Activated T-cell treated with anti-CD3 and anti-CD28 coated beads, Interleukin-2, amount 50 U/mL, for 4 hours (primary cell): ENCODE measurements at regions not wholly inside any gene's neighbourhood (a gene's known extent, or its start where the extent isn't known, plus 50 kb on each side); places are given as distances from the start of the nearest gene placed in this dataset.

Experiments
- ATAC-seq, 2 donors: fragments of 200-7000 bp; cut with Tn5 transposase; one replicate each; pipeline ENCODE4 v1.10.0; 2021
- DNase-seq: peaks from one replicate; pipeline ENCODE4 v3.0.0-alpha.2; 2020
- H3K27me3 Mint-ChIP-seq: one replicate; pipeline ENCODE4 v1.8.0; 2021; ENCODE audit warnings: low read depth, mixed read lengths
- H3K36me3 Mint-ChIP-seq: one replicate; pipeline ENCODE4 v1.8.0; 2022; ENCODE audit warnings: mixed read lengths; ENCODE audit not compliant: insufficient read depth
- H3K4me1 Mint-ChIP-seq: one replicate; pipeline ENCODE4 v1.8.0; 2021; ENCODE audit warnings: low read depth, mixed read lengths
- H3K4me3 Mint-ChIP-seq: one replicate; pipeline ENCODE4 v1.8.0; 2021; ENCODE audit warnings: mild to moderate bottlenecking, moderate library complexity, mixed read lengths
- H3K9me3 Mint-ChIP-seq: one replicate; pipeline ENCODE4 v1.8.0; 2021; ENCODE audit warnings: mixed read lengths

DNA sequence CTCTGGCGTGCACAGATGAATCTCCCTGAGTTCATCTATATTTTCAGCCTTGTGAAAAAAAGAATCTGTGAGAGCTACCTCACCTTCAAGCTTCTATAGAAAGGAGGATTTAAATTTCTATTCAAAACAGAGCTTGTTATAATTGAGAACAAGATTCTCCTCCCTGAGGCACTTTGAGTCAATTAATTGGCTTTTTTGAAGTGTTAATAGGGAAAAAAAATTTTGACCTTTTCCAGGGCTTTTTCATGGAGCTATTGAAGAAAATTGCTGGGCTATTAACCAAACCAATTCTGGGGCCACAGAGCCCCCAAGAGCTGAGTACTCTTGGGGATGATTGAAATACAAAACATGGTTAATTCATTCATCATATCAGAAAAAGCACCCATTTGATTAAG lies 225.1 kb downstream of the CMPK2 start:
- peaks cover 11% of the 10 kb centered on the region for H3K27me3 Mint-ChIP-seq
- H3K9me3 Mint-ChIP-seq: no peaks in the 10 kb centered on the region

DNA sequence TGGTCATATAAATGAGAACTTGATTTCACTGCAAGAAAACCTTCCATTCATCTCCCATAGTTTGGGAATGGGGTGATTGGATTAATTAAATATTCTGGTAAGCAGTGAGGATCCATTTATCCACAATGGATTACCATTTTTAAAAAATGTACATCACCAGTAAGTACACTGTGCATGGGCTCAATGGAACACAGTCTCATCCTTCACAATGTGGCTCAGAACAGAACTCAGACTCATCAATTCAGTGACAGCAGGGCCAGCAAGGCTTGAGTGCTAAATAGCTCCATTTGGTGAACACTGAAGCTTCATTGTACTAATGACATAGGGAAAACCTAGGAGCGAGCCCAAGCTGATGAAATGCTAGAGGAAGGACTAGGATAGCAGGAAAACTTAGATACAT lies 223.8 kb downstream of the CMPK2 start:
- Mint-ChIP-seq H3K4me3 (no peak overlapping the region), H3K9me3 (no peaks in the 10 kb centered on the region), H3K4me1 (no peaks in the 10 kb centered on the region), H3K27me3 (peaks cover 6% of the 10 kb centered on the region), H3K36me3 (no peaks in the 10 kb centered on the region)
- DNase-seq (no peak), ATAC-seq (no peak)

More for the DNA sequence above, 225.1 kb downstream of the CMPK2 start:
- no peak for ATAC-seq
- no peak for DNase-seq
- H3K4me3 Mint-ChIP-seq: no peak overlapping the region
- H3K4me1 Mint-ChIP-seq: no peaks in the 10 kb centered on the region
- H3K36me3 Mint-ChIP-seq: no peaks in the 10 kb centered on the region

DNA sequence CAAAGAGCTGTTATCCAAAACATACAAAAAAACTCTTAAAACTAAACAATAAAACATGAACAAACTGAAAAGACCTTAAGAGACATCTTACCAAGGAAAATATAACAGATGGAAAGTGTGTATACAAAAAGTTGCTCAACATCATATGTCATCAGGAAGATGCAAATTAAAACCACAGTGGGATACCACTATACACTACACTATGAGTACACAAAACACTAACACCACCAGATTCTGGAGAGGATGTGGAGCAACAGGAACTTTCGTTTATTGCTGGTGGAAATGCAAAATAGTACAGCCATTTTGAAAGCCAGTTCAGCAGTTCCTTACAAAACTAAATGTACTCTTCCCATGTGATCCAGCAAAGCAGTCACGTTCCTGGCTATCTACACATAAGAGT lies 221.4 kb downstream of the CMPK2 start:
- Mint-ChIP-seq H3K9me3 (no peaks in the 10 kb centered on the region), H3K27me3 (peaks cover 2% of the 10 kb centered on the region), H3K4me1 (no peaks in the 10 kb centered on the region), H3K4me3 (no peak overlapping the region), H3K36me3 (no peaks in the 10 kb centered on the region)
- ATAC-seq (no peak), DNase-seq (no peak)

DNA sequence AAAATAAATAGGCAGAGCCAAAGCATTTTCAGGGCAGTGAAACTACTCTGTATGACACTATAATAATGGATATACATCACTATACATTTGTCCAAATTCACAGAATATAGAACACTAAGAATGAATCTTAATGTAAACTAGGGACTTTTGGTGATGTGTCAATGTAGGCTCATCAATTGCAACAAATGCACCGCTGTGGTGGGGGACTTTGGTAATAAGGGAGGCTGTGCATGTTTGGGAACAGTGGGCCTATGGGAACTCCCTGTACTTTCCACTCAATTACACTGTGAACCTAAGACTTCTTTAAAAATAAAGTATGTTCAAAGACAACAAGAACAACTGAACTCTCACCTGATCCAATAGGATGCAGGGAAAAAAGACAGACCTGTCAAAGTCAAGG lies 220.7 kb downstream of the CMPK2 start:
- peaks cover 2% of the 10 kb centered on the region for H3K27me3 Mint-ChIP-seq
- H3K4me1 Mint-ChIP-seq: no peaks in the 10 kb centered on the region
- DNase-seq (no peak), ATAC-seq (no peak)
- H3K4me3 Mint-ChIP-seq: no peak overlapping the region
- no peaks in the 10 kb centered on the region for H3K9me3 Mint-ChIP-seq
- no peaks in the 10 kb centered on the region for H3K36me3 Mint-ChIP-seq

DNA sequence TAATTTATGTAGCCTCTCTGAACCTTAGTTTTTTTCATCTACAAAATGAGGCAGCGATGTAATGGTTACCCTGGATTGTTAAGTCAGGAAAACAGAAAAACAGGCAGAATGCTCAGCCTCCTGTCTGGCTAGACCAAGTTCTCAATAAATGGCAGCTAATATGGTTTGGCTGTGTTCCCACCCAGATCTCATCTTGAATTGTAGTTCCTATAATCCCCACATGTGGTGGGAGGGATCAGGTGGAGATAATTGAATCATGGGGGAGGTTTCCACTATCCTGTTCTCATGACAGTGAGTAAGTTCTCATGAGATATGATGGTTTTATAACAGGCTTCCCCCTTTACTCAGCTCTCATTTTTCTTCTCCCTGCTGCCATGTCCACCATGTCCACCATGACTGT lies 220.0 kb downstream of the CMPK2 start:
- Mint-ChIP-seq H3K36me3 (no peaks in the 10 kb centered on the region), H3K4me3 (no peak overlapping the region), H3K27me3 (peaks cover 2% of the 10 kb centered on the region), H3K4me1 (no peaks in the 10 kb centered on the region), H3K9me3 (no peaks in the 10 kb centered on the region)
- DNase-seq: no peak
- ATAC-seq: no peak

DNA sequence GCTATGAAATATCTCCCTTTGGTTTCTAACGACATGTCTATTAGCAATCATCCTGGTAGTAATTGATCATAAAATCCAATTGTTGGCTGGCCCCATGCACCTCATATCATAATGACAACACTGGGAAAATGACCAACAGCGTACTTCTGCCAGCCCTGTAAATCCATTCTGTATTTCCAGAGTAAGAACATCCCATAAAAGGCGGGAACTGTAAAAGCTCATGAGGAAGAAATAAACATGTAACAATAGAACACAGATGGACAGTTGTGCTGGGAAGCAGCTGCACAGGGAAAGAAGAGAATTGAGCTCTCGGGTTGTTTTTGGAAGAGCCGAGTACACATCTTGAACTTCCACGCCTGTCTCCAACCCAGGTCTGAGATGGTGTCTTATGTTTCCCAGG lies 218.7 kb downstream of the CMPK2 start:
- Mint-ChIP-seq H3K4me3 (no peak overlapping the region), H3K36me3 (no peaks in the 10 kb centered on the region), H3K4me1 (no peaks in the 10 kb centered on the region), H3K9me3 (no peaks in the 10 kb centered on the region), H3K27me3 (peaks cover under 1% of the 10 kb centered on the region)
- DNase-seq: no peak
- ATAC-seq: no peak

DNA sequence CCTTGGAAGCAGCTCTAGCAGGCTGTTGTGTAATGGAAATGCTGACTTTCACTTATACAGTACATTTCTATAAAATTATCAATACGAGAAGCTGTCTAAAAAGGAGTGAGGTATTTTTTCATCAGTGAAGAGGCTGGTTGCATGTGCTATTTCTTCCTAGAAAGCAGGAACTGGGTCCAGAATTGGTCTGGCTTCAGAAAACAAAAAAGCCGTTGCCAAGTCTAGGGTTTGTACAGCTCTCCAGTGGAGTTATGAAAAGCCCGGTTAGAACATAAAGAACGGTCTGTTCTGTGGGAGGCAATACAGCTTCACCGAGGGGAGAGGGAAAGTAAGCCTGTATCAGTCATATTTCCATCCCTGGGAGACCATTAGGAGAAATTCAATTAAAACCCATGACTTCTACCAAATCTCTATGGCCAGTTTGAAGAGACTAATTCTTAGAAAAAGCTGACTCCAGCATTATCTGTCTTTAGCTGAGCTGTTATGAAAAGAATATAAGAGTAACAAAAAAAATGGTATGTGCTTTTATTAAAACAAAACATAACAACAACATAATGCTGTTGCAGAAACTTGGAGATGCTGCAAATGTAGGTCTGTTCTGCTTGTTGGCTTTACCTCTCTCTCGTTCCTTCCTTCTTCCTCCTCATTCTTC lies 217.0 kb downstream of the CMPK2 start:
- no peak for ATAC-seq
- H3K27me3 Mint-ChIP-seq: peaks cover 2% of the 10 kb centered on the region

DNA sequence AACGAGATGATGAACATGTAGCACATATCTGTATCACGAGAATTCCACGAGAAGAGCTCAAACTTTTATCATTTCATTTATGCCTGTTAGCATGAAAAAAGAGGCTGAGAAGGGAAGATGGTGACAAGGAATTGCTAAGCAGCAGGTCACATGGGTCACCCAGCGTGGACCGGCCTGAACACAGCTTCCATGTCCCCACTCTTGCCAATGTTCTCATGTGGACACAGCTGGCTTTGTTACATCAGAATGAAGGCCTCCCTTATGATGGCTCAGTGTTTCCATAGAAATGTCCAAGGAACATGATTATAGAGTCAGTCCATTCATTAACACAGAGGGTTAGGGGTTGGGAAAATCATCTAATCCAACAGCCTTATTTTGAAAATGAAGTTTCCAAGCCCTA lies 215.4 kb downstream of the CMPK2 start:
- Mint-ChIP-seq H3K27me3 (peaks cover 2% of the 10 kb centered on the region), H3K9me3 (no peaks in the 10 kb centered on the region), H3K4me3 (no peak overlapping the region), H3K4me1 (no peaks in the 10 kb centered on the region), H3K36me3 (no peaks in the 10 kb centered on the region)
- ATAC-seq: no peak
- DNase-seq: no peak

More for the DNA sequence above, 217.0 kb downstream of the CMPK2 start:
- H3K4me1 Mint-ChIP-seq: no peaks in the 10 kb centered on the region
- DNase-seq: no peak
- H3K9me3 Mint-ChIP-seq: no peaks in the 10 kb centered on the region
- H3K36me3 Mint-ChIP-seq: no peaks in the 10 kb centered on the region
- no peak overlapping the region for H3K4me3 Mint-ChIP-seq

DNA sequence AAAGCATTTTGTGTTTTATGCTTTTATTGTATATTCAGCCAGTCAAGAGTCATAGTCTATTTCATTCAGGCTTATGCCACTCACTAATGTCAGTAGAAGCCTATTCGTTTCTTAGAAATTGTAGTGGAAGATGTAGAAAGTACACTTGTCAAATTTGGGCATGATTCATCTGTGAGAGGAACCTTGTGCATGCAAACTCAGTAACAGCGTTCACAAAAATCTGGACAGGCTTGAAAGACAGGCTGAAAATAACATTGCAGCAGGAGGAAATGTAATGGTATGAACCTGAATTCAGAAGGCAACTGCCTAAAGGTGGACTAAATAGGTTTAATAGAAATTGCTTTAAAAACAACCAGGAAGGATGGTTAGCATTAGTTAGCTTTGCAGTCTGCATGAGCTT lies 213.5 kb downstream of the CMPK2 start:
- DNase-seq: no peak
- no peak for ATAC-seq
- Mint-ChIP-seq H3K36me3 (no peaks in the 10 kb centered on the region), H3K9me3 (no peaks in the 10 kb centered on the region), H3K27me3 (peaks cover 5% of the 10 kb centered on the region), H3K4me3 (no peak overlapping the region), H3K4me1 (no peaks in the 10 kb centered on the region)

DNA sequence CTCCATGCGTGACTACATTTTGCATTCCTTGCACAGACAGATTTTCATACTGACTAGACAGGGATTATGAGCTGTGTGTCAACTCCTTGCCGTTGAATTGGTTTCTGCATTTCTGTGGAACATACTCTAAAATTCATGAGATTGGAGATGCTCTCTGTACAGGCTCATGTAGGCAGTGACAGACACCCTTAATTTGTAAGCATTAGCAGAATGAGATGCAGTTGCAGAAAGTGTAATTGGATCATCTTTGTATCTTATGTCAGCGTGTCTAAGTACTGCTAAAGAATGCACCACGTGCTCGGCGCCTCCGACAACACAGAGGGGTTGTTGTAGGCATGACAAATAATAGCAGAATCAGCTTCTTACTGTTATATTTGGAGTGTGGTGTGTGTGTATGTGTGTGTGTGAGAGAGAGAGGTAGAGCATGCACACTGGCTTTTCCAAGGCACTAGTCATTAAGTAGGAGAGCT lies 212.4 kb downstream of the CMPK2 start:
- Mint-ChIP-seq H3K27me3 (peaks cover 7% of the 10 kb centered on the region), H3K9me3 (no peaks in the 10 kb centered on the region), H3K36me3 (no peaks in the 10 kb centered on the region), H3K4me1 (no peaks in the 10 kb centered on the region), H3K4me3 (no peak overlapping the region)
- DNase-seq (no peak), ATAC-seq (no peak)

DNA sequence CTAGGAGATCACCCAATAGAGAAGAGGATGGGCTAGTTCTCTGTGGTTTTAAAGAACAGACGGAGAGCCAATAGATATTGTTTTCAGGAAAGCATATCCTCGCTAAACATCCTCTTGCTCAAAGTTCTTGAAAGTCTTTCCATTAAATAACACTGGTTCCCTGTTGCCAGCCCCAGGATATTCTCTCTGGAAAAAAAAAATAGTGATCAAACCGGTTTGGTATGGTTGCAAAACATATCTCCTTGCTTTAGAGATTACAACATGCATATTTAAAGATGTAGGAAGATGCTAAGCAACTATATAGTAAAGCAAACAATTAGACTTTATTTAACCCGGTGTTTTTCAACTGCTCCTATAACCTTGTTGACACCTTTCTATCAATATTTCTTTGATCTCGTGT lies 211.4 kb downstream of the CMPK2 start:
- Mint-ChIP-seq H3K9me3 (no peaks in the 10 kb centered on the region), H3K4me1 (no peaks in the 10 kb centered on the region), H3K4me3 (no peak overlapping the region), H3K36me3 (no peaks in the 10 kb centered on the region), H3K27me3 (peaks cover 7% of the 10 kb centered on the region)
- no peak for DNase-seq
- no peak for ATAC-seq

DNA sequence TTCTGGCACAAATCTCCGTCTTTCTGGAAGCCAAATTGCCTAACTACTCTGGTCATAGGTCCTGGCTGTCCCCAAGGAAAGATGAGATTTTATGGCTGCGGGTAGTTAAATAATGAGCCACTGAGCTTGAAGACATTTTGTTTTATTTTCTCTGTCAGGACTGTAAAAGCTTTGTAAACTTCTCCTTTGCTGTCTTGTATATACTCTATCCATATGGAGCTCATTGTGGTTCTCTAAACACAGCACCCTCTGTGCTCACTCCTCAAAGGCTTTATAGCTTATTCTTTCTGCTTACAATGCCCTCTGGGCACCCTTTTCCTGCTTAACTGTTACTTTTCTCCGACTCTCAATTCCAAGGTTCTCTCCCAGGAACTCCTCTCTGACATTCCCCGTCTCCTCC lies 209.1 kb downstream of the CMPK2 start:
- DNase-seq (no peak), ATAC-seq (no peak)
- Mint-ChIP-seq H3K36me3 (no peaks in the 10 kb centered on the region), H3K4me1 (no peaks in the 10 kb centered on the region), H3K4me3 (no peak overlapping the region), H3K9me3 (no peaks in the 10 kb centered on the region), H3K27me3 (peaks cover 8% of the 10 kb centered on the region)

DNA sequence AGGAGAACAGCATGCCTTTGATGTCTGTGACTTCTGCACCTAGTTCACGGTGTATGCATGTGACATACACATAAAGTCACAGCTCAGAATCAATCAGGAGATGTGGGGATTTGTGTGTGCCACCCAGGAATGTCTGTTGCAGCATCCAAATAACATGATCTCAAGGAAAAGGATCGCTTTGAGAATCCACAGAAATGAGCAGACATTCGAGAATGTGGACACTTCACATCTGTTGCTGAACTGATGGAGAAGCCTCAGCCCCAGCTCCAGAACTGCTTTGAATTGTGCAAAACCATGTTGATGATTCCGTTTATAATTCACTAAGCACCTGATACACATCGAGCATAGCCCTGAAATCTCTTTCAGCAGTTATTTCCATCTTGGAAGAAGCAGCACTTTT lies 208.6 kb downstream of the CMPK2 start:
- no peaks in the 10 kb centered on the region for H3K9me3 Mint-ChIP-seq
- ATAC-seq (no peak), DNase-seq (no peak)
- H3K27me3 Mint-ChIP-seq: peaks cover 8% of the 10 kb centered on the region
- no peaks in the 10 kb centered on the region for H3K4me1 Mint-ChIP-seq
- no peak overlapping the region for H3K4me3 Mint-ChIP-seq
- H3K36me3 Mint-ChIP-seq: no peaks in the 10 kb centered on the region

DNA sequence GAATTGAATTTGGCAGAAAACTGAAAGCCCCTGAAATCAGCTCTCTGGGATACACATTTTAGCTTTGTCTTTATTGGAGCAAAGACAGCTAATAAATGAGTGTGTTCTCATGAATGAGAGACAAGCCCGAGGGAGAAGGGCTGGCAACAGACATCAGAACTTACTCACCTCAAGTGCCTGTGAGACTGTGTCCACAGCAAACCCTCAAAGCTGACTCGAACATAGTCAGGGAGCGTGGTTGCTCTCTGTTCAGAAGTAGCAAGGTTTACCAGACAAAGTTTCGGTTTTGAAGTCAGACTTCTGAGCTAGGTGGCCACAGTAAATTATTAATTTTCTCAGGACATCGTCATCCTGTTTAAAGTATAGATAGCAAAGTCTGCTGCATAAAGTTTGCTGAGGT lies 207.9 kb downstream of the CMPK2 start:
- H3K27me3 Mint-ChIP-seq: peaks cover 8% of the 10 kb centered on the region
- H3K4me3 Mint-ChIP-seq: no peak overlapping the region
- DNase-seq: no peak
- H3K4me1 Mint-ChIP-seq: no peaks in the 10 kb centered on the region
- no peaks in the 10 kb centered on the region for H3K36me3 Mint-ChIP-seq
- no peaks in the 10 kb centered on the region for H3K9me3 Mint-ChIP-seq
- no peak for ATAC-seq

DNA sequence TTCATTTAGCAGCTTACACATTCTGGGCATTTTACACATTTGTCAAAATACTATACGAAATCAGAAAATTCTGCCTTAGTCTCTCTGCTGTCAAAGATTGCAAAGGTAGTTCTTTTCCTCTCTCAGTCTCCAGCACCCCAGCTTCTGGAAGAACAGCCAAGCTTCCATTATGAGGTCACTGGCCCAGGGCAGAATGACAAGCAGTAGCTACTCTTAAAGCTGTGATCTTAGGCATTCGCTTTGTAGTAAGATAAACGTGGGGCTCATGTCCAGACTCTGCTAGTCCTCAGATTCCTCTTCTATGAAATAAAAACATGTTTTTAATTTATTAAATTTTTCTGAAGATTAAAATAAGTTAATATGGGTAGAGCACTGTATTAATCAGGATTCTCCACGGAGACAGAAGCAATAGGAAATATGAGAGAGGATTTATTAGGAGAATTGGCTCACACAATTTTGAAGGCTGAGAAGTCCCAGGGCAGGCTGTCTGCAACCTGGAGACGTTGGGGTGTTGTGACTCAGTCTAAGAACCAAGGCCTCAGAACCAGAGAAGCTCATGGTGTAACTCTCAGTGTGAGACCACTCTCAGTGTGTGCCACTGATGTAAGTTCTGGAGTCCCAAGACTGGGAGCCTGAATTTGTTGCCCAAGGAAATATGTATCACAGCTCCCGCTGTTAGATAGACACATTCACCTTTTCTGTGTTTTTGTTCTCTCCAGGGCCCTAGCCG lies 201.2 kb downstream of the CMPK2 start:
- H3K27me3 Mint-ChIP-seq: peaks cover 2% of the 10 kb centered on the region
- DNase-seq: no peak
- no peak overlapping the region for H3K4me3 Mint-ChIP-seq

More for the DNA sequence above, 201.2 kb downstream of the CMPK2 start:
- H3K9me3 Mint-ChIP-seq: no peaks in the 10 kb centered on the region
- H3K4me1 Mint-ChIP-seq: no peaks in the 10 kb centered on the region
- no peak for ATAC-seq
- H3K36me3 Mint-ChIP-seq: no peaks in the 10 kb centered on the region
